Natural killer cell (primary cell): ENCODE measurements at regions not wholly inside any gene's neighbourhood (a gene's known extent, or its start where the extent isn't known, plus 50 kb on each side); places are given as distances from the start of the nearest gene placed in this dataset.
"Not testable (repeated sequence)": the region's sequence is repeated elsewhere in the genome, so short reads cannot be mapped to it uniquely, and the experiment has no call there.

Source experiments
- ATAC-seq, 3 donors: fragments of 150-1000 bp in 2 of 3; fragments of 200-7000 bp in 1 of 3; cut with Tn5 transposase; 1 replicate in 1 of 3; 2 replicates in 2 of 3; pipeline ENCODE4 v1.10.0; 2021; ENCODE audit warnings: mild to moderate bottlenecking in 2 of 3, moderate library complexity in 2 of 3
- DNase-seq, 2 donors: peaks; one replicate each; pipeline versions ENCODE4 v3.0.0 to v3.0.0-alpha.2; 2013 to 2021; ENCODE audit warnings: mixed read lengths in 1 of 2
- H3K27ac ChIP-seq: one replicate; pipeline ENCODE4 v1.5.1; 2013; ENCODE audit warnings: mild to moderate bottlenecking, low read length
- H3K27me3 ChIP-seq: one replicate; pipeline ENCODE4 v1.6.1; 2013; ENCODE audit warnings: low read length; ENCODE audit not compliant: control insufficient read depth, insufficient read depth
- H3K36me3 ChIP-seq: one replicate; pipeline ENCODE4 v1.6.1; 2013; ENCODE audit warnings: low read length; ENCODE audit not compliant: control insufficient read depth, insufficient read depth
- H3K4me1 ChIP-seq: one replicate; pipeline ENCODE4 v1.6.1; 2013; ENCODE audit warnings: low read length; ENCODE audit not compliant: control insufficient read depth, insufficient read depth
- H3K4me3 ChIP-seq: one replicate; pipeline ENCODE4 v1.5.1; 2013; ENCODE audit warnings: low read length
- H3K9me3 ChIP-seq: one replicate; pipeline ENCODE4 v1.6.1; 2013; ENCODE audit warnings: low read length; ENCODE audit not compliant: control insufficient read depth, insufficient read depth
- H3K27ac Mint-ChIP-seq, 2 donors: one replicate each; pipeline ENCODE4 v1.8.0; 2022; ENCODE audit warnings: mild to moderate bottlenecking in 2 of 2, mixed read lengths in 2 of 2, moderate library complexity in 1 of 2
- H3K27me3 Mint-ChIP-seq, 2 donors: one replicate each; pipeline ENCODE4 v1.8.0; 2022; ENCODE audit warnings: low read depth in 2 of 2, mixed read lengths in 2 of 2
- H3K36me3 Mint-ChIP-seq: one replicate; pipeline ENCODE4 v1.8.0; 2022; ENCODE audit warnings: mixed read lengths
- H3K4me1 Mint-ChIP-seq, 2 donors: one replicate each; pipeline ENCODE4 v1.8.0; 2022; ENCODE audit warnings: mixed read lengths in 2 of 2
- H3K4me3 Mint-ChIP-seq: one replicate; pipeline ENCODE4 v1.8.0; 2022; ENCODE audit warnings: mild to moderate bottlenecking, moderate library complexity, mixed read lengths
- H3K9me3 Mint-ChIP-seq, 2 donors: one replicate each; pipeline ENCODE4 v1.8.0; 2022; ENCODE audit warnings: mixed read lengths in 2 of 2
- WGBS: methylation state at CpG from one replicate; pipeline ENCODE4 v1.1.7; 2013; ENCODE audit warnings: missing lambda C conversion rate; ENCODE audit not compliant: insufficient coverage; 5-methylcytosine and 5-hydroxymethylcytosine counted together
- intact Hi-C: fragments of 100-400 bp; cut with micrococcal nuclease; formaldehyde crosslinking; loops from one replicate; pipeline ENCODE4 v1.14.2; 2022
- TF ChIP-seq, protein P1 (sequence below): fragments of 200-600 bp; IDR thresholded peaks from one replicate; pipeline ENCODE4 v1.8.0; 2022; ENCODE audit warnings: antibody characterized with exemption

DNA sequence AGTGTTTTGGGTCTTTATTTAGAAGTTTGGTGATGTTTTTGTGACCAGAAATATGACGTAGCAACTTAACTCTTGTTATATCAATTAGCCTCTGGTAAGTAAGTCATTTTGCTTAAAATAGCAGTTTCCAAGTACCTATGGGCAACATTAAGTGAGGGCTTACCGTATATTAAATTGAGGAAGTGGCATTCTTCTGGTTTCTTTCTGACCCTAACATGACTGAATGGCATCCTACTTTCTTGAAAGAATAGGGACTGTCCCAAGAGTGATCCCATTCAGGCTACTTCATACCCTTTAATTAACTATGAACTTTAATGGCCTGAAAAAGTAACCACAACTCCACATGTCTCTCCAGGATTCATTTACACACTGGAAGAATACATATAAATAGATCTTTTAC, 106.6 kb downstream of the MZT1 start:
- intact Hi-C loops: no loop called here
- H3K4me3 ChIP-seq: no peak overlapping the region
- peaks cover 4 to 10% of the 10 kb centered on the region in 2 donors for H3K9me3 Mint-ChIP-seq
- no peaks in the 10 kb centered on the region for H3K27me3 Mint-ChIP-seq
- H3K36me3 ChIP-seq: no peaks in the 10 kb centered on the region
- WGBS: 50% methylated on average over 2 of the region's 2 CpGs
- no peaks in the 10 kb centered on the region for H3K9me3 ChIP-seq
- ATAC-seq: no peak
- TF ChIP-seq, protein P1, sequence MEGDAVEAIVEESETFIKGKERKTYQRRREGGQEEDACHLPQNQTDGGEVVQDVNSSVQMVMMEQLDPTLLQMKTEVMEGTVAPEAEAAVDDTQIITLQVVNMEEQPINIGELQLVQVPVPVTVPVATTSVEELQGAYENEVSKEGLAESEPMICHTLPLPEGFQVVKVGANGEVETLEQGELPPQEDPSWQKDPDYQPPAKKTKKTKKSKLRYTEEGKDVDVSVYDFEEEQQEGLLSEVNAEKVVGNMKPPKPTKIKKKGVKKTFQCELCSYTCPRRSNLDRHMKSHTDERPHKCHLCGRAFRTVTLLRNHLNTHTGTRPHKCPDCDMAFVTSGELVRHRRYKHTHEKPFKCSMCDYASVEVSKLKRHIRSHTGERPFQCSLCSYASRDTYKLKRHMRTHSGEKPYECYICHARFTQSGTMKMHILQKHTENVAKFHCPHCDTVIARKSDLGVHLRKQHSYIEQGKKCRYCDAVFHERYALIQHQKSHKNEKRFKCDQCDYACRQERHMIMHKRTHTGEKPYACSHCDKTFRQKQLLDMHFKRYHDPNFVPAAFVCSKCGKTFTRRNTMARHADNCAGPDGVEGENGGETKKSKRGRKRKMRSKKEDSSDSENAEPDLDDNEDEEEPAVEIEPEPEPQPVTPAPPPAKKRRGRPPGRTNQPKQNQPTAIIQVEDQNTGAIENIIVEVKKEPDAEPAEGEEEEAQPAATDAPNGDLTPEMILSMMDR: no peak
- no peak overlapping the region for H3K27ac ChIP-seq
- H3K27ac Mint-ChIP-seq: no peak overlapping the region
- no peaks in the 10 kb centered on the region for H3K27me3 ChIP-seq
- no peaks in the 10 kb centered on the region for H3K4me1 ChIP-seq
- no peaks in the 10 kb centered on the region for H3K36me3 Mint-ChIP-seq
- no peak overlapping the region for H3K4me3 Mint-ChIP-seq
- DNase-seq: no peak
- no peaks in the 10 kb centered on the region for H3K4me1 Mint-ChIP-seq

DNA sequence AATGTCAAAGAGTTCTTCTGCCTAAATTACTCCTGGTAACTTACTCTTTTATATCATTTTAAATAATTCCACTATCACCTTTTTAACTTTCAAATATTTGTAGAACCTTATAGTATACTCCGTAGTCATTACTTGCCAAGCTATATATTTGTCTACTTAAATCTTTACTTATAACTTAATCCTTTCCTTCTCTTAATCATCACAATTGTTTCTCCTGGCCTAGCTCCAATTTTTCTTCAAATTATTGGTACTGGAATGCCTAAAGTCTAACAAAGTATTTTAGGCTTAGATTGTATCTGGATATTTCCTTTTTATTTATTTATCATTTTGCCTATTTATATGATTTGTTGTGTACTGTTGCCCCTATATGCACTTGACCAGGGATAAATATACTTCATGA, 109.5 kb downstream of the MZT1 start:
- Mint-ChIP-seq H3K27me3 (no peaks in the 10 kb centered on the region), H3K27ac (no peak overlapping the region), H3K9me3 (peaks cover 2 to 5% of the 10 kb centered on the region in 2 donors), H3K4me1 (no peaks in the 10 kb centered on the region), H3K36me3 (no peaks in the 10 kb centered on the region), H3K4me3 (no peak overlapping the region)
- H3K36me3 ChIP-seq: no peaks in the 10 kb centered on the region
- no peak for DNase-seq
- no peak for ATAC-seq
- H3K27me3 ChIP-seq: no peaks in the 10 kb centered on the region
- no peak overlapping the region for H3K4me3 ChIP-seq
- no peaks in the 10 kb centered on the region for H3K4me1 ChIP-seq
- intact Hi-C loops: no loop called here
- H3K9me3 ChIP-seq: no peaks in the 10 kb centered on the region
- H3K27ac ChIP-seq: no peak overlapping the region
- TF ChIP-seq, protein P1: no peak
- WGBS: 100% methylated on average over 1 of the region's 1 CpG

DNA sequence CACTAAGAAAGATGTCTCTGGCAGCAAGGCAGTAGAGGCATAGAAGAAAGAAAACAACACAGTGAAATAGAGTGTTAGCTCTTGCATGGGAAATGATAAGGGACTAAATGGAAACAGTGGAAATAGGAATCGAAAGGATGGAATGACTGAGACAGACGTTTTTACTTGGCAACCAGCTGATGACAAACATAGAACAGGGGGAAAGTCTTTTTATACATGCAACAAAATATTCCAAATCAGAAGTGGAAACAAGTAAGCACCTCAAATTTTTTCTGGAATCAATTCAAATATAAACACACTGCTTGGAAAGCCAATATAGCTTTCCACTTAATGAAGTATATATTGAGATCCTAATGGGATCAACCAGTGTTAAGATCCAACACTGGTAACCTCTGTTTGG, 110.2 kb downstream of the MZT1 start:
- Histone ChIP-seq H3K27ac (no peak overlapping the region), H3K36me3 (no peaks in the 10 kb centered on the region), H3K4me3 (no peak overlapping the region), H3K4me1 (no peaks in the 10 kb centered on the region), H3K27me3 (no peaks in the 10 kb centered on the region), H3K9me3 (no peaks in the 10 kb centered on the region)
- Mint-ChIP-seq H3K4me3 (no peak overlapping the region), H3K9me3 (peaks cover 2 to 5% of the 10 kb centered on the region in 2 donors), H3K27me3 (no peaks in the 10 kb centered on the region), H3K4me1 (no peaks in the 10 kb centered on the region), H3K36me3 (no peaks in the 10 kb centered on the region), H3K27ac (no peak overlapping the region)
- intact Hi-C loops: no loop called here
- 100% methylated on average over 1 of the region's 2 CpGs for WGBS
- TF ChIP-seq, protein P1: no peak
- ATAC-seq (no peak), DNase-seq (no peak)

DNA sequence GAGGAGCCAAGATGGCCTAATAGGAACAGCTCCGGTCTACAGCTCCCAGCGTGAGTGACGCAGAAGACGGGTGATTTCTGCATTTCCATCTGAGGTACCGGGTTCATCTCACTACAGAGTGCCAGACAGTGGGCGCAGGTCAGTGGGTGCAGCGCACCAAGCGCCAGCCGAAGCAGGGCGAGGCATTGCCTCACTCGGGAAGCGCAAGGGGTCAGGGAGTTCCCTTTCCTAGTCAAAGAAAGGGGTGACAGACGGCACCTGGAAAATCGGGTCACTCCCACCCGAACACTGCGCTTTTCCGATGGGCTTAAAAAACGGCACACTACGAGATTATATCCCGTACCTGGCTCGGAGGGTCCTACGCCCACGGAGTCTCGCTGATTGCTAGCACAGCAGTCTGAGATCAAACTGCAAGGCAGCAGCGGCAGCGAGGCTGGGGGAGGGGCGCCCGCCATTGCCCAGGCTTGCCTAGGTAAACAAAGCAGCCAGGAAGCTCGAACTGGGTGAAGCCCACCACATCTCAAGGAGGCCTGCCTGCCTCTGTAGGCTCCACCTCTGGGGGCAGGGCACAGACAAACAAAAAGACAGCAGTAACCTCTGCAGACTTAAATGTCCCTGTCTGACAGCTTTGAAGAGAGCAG, 117.1 kb downstream of the MZT1 start:
- H3K36me3 Mint-ChIP-seq, H3K27ac Mint-ChIP-seq, DNase-seq, ATAC-seq, H3K9me3 ChIP-seq, H3K4me3 ChIP-seq, H3K4me1 ChIP-seq, H3K27me3 ChIP-seq, H3K36me3 ChIP-seq, H3K4me3 Mint-ChIP-seq, H3K9me3 Mint-ChIP-seq, intact Hi-C loops, H3K4me1 Mint-ChIP-seq, H3K27me3 Mint-ChIP-seq, H3K27ac ChIP-seq: not testable (repeated sequence)
- 94% methylated on average over 28 of the region's 29 CpGs for WGBS
